T1000 (cell line): ENCODE measurements at regions not wholly inside any gene's neighbourhood (a gene's known extent, or its start where the extent isn't known, plus 50 kb on each side); places are given as distances from the start of the nearest gene placed in this dataset.

Source experiments
- DNase-seq: peaks from one replicate; lab custom pipeline; 2025; ENCODE audit warnings: mixed read lengths; lab: John Stamatoyannopoulos, UW

- no peak for DNase-seq
Measured at GRCh38 chr2:240346015-240346752, 89.3 kb upstream of the GPC1 start.

DNA sequence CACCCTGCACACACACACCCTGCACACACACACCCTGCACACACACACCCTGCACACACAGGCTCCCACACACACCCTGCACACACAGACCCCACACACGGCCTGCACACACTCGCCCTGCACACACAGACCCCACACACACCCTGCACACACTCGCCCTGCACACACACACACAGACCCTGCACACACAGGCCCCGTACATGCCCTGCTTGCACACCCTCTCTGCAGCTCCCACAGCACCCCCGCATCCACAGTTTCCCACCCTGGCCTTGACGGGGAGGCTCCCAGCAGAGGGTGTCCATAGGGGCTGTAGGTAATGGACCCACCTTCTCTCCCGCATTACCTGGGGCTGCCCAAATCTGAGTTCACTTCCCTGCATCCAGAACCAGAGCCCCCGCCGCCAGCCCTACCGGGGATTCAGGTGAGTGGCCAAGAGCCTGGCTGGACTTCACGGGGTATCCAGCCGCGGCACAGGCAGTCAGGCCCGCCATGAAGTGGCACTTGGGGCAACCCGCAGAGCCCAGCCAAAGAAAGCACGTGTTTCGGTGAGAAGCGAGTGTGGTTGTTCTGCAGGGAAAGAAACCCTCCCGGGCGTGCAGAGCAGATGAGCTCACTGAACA lies 88.6 kb upstream of the GPC1 start:
- no peak for DNase-seq

DNA sequence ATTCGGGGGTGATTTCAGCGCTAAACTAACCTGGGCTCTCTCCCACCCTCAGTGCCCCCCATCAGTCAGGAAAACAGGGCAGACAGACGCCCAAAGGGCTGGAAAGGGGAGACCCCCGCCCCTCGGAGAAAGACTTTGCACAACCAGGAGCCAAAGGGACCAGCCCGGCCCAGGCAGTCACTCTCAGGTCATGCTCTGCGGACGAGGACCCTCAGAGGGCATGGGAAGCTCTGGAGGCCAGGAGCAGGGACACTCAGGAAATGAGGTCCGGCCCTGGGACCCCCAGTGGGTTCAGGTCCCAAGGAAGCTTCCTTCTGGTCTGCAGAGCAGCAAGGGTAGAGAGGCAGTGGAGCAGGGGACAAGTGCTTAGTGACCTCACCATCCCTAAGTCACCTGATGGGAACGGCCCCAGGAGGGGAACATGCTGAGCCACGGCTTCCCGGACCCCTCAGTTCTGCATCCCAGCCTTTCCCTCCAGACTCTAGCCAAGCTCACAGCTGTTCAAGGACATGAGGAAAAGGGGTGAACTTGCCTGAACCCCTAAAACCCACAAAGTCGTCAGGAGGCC lies 88.0 kb upstream of the GPC1 start:
- no peak for DNase-seq

- DNase-seq, result no peak
Measured at GRCh38 chr2:240347949-240348500, 87.4 kb upstream of the GPC1 start.

DNA sequence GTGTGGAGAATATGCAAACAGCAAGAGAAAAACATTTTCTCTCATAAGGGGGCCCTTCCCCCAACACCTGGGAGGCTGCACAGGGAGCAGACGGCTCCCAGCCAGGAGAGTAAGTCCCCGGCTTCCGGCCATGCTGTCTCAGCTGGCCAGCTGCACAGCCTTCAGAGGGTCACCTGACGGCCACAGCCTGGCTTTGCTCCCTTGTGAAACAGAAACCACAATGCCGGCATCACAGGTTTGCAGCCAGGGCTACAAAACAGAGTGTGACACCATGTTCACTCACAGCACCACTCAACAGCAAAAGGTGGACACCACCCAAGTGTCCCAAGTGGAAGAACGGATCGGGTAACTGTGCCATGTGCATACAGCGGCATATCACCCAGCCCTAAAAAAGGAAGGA lies 86.9 kb upstream of the GPC1 start:
- DNase-seq, result no peak

GRCh38 chr2:240349133-240350005 lies 86.1 kb upstream of the GPC1 start:
- no peak for DNase-seq

GRCh38 chr2:240350006-240350355 lies 85.5 kb upstream of the GPC1 start:
- DNase-seq, result no peak

- DNase-seq, result no peak
Measured at GRCh38 chr2:240350696-240351087, 84.8 kb upstream of the GPC1 start.

DNA sequence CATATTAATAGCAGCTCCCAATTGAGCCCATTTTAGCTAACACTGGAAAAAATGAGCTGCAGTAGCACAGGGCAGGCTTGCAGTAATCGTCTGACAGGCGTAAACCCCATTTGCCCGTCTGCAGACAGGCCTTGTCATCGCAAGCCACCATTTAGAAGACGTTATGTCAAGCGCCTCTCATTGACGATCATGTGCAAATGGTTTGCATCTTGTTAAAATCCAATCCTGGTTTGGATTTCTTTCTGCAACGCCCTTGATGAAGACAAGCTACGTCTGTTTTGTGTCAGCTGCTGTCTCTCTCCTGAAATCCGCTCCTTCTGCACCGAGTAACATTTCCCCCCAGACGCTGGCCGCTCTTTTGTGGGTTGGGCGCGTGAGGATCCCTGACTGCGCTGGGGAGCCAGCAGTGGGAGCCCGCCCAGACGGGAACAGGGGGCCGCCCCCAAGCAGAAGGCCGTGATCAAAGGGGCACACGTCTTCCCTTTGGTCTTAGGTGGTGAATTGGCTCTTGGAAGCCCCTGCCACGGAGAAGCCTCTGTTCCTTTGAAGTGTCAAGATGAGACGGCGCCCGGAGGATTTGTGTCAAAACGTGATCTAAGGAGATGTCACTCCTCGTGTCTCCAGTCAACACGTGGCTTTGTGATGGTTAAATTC lies 84.2 kb upstream of the GPC1 start:
- no peak for DNase-seq

GRCh38 chr2:240351826-240352426 lies 83.5 kb upstream of the GPC1 start:
- DNase-seq, result no peak

DNA sequence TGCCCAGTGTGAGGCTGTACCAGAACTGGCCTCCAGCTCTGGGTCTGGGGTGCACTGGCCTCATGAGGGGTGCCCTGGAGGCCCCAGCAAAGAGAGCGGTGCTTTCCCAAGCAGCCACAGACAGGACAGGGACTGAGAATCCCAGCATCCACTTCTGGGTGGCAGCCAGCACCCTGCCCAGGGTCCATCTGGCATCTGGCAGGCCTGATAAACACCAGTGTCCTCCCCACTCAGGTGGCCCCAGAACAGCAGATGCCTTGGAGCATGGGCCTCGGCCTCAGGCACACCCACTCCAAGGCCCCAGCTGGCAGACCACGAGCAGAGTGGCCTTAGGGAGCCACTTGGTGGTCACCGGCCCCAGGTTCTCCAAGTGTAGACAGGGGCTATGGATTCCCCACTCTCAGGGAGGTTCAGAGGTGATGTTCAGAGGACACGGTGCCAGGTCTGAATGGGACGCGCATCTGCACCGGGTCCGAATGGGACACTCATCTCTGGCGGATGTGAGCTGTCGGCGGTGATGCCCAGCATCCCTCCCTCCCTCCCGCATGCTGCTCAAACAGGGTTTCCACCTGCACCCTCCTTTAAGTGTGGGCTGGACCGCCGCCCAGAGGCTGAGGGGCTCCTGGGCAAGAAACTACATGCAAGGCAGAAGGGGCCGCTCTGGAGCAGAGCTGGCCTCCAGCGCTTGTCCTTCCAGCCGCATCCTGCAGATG lies 82.2 kb upstream of the GPC1 start:
- DNase-seq, result no peak

GRCh38 chr2:240353944-240354343 lies 81.5 kb upstream of the GPC1 start:
- DNase-seq, result no peak

DNA sequence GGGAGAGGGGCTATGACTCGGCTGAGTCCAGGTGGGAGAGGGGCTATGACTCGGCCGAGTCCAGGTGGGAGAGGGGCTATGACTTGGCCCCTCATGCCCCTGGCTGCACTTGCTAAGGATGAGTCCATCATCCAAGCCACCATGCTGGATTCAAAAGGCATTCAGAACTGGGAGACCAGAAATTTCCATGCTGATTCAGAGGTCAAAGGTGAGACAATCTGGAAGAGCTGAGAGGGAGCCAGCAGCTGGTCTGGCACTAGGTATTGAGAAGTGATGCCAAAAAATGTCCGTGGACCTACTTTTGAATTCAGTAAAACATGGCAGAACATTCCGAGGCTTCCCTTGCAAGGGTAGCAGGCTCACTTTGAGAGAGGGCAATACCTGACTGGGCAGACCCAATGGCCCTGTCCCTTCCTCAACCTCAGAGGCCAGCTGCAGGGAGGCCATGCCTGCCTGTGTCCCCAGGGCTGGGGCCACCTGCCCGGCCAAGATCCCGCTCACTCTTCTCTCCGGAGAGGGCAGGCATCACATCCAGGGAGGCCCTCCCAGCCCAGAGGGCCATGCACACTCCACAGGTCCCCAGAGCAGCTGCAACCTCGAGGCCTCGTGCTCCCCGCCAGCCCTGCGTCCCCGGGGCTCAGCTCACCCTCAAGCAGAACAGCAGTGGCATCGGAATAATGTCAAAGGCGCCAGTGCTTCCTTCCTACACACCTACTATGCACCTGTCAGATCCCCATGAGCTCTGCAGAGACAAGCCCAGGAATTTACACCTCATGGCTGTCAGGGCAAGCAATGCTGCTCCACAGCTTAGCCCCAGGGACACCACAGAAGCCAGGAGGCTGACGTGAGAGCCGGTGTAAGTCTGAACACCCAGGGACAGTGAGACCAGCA lies 80.2 kb upstream of the GPC1 start:
- no peak for DNase-seq

DNA sequence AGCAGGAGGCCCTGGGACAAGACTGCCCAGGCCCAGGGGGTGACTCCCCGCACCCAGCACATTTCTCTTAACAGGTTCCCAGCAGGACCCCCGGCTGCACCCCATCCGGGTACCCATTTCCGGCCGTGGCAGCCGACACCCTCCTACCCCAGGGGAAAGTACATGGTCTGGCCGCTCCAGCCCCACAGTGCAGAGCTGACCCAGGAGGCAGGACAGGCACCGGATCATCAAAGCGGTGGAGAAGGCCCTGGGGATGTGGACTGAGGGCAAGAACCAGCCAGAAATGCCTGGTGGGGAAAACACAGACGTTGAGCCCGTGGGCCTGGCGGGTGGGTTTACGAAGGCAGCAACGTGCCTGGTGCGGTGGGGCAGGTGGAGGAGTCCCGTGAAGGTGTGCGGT lies 79.5 kb upstream of the GPC1 start:
- DNase-seq, result no peak

GRCh38 chr2:240356700-240357640 lies 78.5 kb upstream of the GPC1 start:
- no peak for DNase-seq

GRCh38 chr2:240357641-240358012 lies 77.8 kb upstream of the GPC1 start:
- no peak for DNase-seq

DNA sequence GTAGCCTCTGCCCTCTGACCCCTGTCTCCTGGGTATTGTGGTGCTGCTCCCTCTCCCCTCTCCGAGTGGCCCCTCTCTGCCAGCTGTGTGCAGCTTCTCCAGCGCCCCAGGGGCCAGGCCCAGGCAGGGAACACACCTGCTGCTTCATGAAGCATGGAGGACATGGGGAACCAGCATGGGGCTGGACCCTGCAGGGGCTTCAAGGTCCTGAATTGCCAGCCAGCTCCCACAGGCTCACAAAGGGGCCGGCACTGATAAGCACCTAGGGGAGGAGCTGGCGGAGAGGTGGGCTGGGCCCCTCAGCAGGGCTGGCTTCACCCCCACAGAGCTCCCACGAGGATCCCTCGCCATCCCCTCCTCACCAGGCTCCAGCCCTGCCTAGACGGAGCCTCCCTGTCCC lies 77.4 kb upstream of the GPC1 start:
- DNase-seq, result no peak

DNA sequence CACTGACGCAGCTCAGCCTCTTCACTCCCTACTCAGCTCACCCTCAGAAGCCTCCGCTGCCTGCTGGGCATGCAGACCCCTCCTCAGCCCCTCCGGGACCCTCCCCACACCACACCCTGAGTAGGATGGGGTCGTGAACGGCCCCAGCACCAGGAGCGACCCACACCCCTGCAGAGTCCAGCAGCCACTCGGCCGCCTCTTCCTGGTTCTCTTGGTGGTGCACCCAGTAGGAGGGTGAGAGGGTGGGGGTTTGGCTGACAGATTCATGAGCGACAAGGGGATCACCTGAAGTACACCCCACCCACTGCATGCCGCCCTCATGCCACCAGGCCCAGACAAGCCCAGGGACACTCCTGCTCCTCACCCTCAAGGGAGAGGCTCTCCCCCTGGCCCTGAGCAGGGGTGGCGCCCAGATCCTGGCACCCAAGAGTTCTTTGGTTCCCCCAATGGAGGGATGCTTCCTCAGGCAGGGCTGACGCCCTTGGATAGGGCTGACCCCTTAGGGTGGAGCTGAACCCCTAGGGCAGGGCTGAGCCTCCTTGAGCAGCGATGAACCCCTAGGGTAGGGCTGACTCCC lies 76.6 kb upstream of the GPC1 start:
- no peak for DNase-seq
